ENCODE measurements at regions not wholly inside any gene's neighbourhood (a gene's known extent, or its start where the extent isn't known, plus 50 kb on each side); places are given as distances from the start of the nearest gene placed in this dataset.

DNA sequence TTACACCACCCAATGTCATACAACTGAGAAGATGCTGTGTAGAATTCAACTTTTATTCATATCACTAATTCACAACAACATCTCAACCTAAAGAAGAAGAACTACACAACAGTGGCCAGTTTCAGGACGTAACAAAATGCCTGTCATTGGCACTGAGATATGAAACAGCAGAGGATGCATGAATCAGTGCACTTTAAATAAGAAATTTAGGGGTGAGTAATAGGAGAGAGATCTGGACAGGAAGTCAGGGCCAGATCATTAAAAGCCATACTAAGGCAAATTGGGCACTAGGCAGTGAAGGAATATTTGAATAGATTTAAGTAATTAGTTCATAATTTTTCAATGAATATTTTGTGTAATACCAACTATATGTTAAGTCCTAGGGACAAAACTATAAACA is 510.5 kb downstream of the PLPP3 start:
- TF ChIP-seq, protein P1, sequence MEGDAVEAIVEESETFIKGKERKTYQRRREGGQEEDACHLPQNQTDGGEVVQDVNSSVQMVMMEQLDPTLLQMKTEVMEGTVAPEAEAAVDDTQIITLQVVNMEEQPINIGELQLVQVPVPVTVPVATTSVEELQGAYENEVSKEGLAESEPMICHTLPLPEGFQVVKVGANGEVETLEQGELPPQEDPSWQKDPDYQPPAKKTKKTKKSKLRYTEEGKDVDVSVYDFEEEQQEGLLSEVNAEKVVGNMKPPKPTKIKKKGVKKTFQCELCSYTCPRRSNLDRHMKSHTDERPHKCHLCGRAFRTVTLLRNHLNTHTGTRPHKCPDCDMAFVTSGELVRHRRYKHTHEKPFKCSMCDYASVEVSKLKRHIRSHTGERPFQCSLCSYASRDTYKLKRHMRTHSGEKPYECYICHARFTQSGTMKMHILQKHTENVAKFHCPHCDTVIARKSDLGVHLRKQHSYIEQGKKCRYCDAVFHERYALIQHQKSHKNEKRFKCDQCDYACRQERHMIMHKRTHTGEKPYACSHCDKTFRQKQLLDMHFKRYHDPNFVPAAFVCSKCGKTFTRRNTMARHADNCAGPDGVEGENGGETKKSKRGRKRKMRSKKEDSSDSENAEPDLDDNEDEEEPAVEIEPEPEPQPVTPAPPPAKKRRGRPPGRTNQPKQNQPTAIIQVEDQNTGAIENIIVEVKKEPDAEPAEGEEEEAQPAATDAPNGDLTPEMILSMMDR (IDR thresholded peaks at IDR 0.05) = no peak
- no peak for TF ChIP-seq POLR2AphosphoS5 (IDR thresholded peaks at IDR 0.05)
- TF ChIP-seq POLR2A (IDR thresholded peaks at IDR 0.05) = no peak
- no peak for TF ChIP-seq EP300 (IDR thresholded peaks at IDR 0.05)

Measured in suprapubic skin (tissue), 4 donors.